DOHH2 (cell line): ENCODE measurements at regions not wholly inside any gene's neighbourhood (a gene's known extent, or its start where the extent isn't known, plus 50 kb on each side); places are given as distances from the start of the nearest gene placed in this dataset.

ENCODE experiments used
- H3F3A ChIP-seq: fragments of 200-600 bp; sonication (generic), shearing (Covaris generic); 2 replicates; pipeline ENCODE4 v1.6.0; 2016; ENCODE audit warnings: antibody characterized with exemption, mild to moderate bottlenecking; ENCODE audit not compliant: control insufficient read depth, insufficient read depth
- H3K27ac ChIP-seq: fragments of 200-600 bp; sonication (generic); 2 replicates; pipeline ENCODE4 v1.5.1; 2014; ENCODE audit warnings: low read depth, mild to moderate bottlenecking, low read length, moderate library complexity
- H3K27me3 ChIP-seq: fragments of 200-600 bp; sonication (generic); 2 replicates; pipeline ENCODE4 v1.6.1; 2014; ENCODE audit warnings: mild to moderate bottlenecking, low read length, mixed read lengths; ENCODE audit not compliant: control insufficient read depth
- H3K36me3 ChIP-seq: fragments of 200-600 bp; sonication (generic); 2 replicates; pipeline ENCODE4 v1.6.1; 2014; ENCODE audit warnings: mild to moderate bottlenecking, low read length, moderate library complexity, mixed read lengths; ENCODE audit not compliant: control insufficient read depth
- H3K4me1 ChIP-seq: fragments of 200-600 bp; sonication (generic); 2 replicates; pipeline ENCODE4 v1.6.1; 2014; ENCODE audit warnings: mild to moderate bottlenecking, low read length, mixed read lengths; ENCODE audit not compliant: control insufficient read depth
- H3K4me2 ChIP-seq: fragments of 200-600 bp; sonication (generic); 2 replicates; pipeline ENCODE4 v1.6.0; 2014; ENCODE audit warnings: mild to moderate bottlenecking, low read length, moderate library complexity
- H3K4me3 ChIP-seq: fragments of 200-600 bp; sonication (generic); 2 replicates; pipeline ENCODE4 v1.5.1; 2014; ENCODE audit warnings: mild to moderate bottlenecking, low read length, mixed read lengths
- H3K79me2 ChIP-seq: fragments of 200-600 bp; sonication (generic); 2 replicates; pipeline ENCODE4 v1.6.1; 2014; ENCODE audit warnings: mild to moderate bottlenecking, low read length, mixed read lengths; ENCODE audit not compliant: control insufficient read depth
- H3K9me2 ChIP-seq: fragments of 200-600 bp; sonication (generic); replicated peaks from 2 replicates; pipeline ENCODE4 v1.6.1; 2014; ENCODE audit warnings: mild to moderate bottlenecking, low read length, mixed read lengths; ENCODE audit not compliant: control insufficient read depth
- H3K9me3 ChIP-seq: fragments of 200-600 bp; sonication (generic); 2 replicates; pipeline ENCODE4 v1.6.1; 2014; ENCODE audit warnings: antibody characterized with exemption, low read length, mixed read lengths; ENCODE audit not compliant: control insufficient read depth, insufficient read depth
- H4K20me1 ChIP-seq: fragments of 200-600 bp; sonication (generic); 2 replicates; pipeline ENCODE4 v1.6.0; 2014; ENCODE audit warnings: low read depth, mild to moderate bottlenecking, antibody characterized with exemption, low read length, moderate library complexity; ENCODE audit not compliant: control insufficient read depth, insufficient read depth
- CTCF ChIP-seq: fragments of 200-600 bp; sonication (generic); IDR thresholded peaks from one replicate; pipeline ENCODE4 v1.5.1; 2014; ENCODE audit warnings: antibody characterized with exemption, mild to moderate bottlenecking, low read depth, low read length; ENCODE audit not compliant: poor library complexity, severe bottlenecking
- EZH2phosphoT487 ChIP-seq: fragments of 200-600 bp; sonication (generic); IDR thresholded peaks from 2 replicates; pipeline ENCODE4 v1.6.1; 2017; ENCODE audit warnings: borderline replicate concordance, mild to moderate bottlenecking, antibody characterized with exemption, low read length, moderate library complexity, mixed read lengths

DNA sequence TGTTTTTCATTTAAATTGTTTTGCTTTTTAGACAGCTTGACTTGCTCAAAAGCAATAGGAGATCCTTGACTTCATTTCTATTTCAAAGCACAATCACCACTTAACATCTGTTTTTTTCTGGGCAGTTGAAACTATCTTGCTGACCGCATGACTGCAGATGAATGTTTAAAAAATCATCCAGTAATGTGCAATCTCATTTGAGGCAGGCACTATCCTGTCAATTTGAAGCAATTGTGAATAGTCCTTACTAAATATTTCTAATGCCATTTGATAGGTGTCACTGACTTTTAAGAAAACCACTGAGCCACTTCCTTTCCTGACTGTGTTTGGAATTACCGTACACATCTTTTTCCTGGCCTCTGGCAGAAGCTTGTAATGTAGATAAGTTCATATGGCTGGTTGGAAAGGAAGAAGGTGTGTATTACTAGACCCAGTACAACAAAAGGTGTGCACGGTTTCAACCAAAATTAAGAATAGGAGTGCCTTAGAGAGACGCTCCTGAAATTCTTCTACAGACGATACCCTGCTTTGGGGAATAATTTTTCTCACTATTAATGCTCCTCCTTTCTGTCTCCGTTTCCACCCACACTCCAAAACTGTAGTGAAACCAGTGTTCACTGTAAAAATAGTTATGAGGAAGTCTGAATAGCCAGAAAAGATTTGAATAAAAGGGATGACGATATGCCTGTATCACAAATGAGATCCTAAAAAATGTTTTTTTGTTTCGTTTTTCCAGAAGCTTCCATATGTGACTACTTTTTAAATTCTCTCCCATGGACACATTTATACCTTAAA, 136.7 kb upstream of the MOCS2 start:
- Histone ChIP-seq H3K79me2 (no peaks in the 10 kb centered on the region), H3K36me3 (no peaks in the 10 kb centered on the region), H3K4me2 (no peak overlapping the region), H4K20me1 (no peaks in the 10 kb centered on the region), H3K27me3 (peaks cover 4% of the 10 kb centered on the region; the same call in 1 of the 2 replicates), H3K9me3 (no peaks in the 10 kb centered on the region), H3K4me3 (no peak overlapping the region), H3K9me2 (no peaks in the 10 kb centered on the region), H3K4me1 (no peaks in the 10 kb centered on the region), H3K27ac (no peak overlapping the region), H3F3A (no peaks in the 10 kb centered on the region)
- TF ChIP-seq EZH2phosphoT487 (no peak), CTCF (no peak)

GRCh38 chr5:53249529-53250200, 140.1 kb upstream of the MOCS2 start:
- no peak for TF ChIP-seq EZH2phosphoT487
- no peak for TF ChIP-seq CTCF
- Histone ChIP-seq H3K4me2 (no peak overlapping the region), H3K4me3 (no peak overlapping the region), H3K9me2 (no peaks in the 10 kb centered on the region), H3K9me3 (no peaks in the 10 kb centered on the region), H3K79me2 (no peaks in the 10 kb centered on the region), H3K36me3 (no peaks in the 10 kb centered on the region), H3K27ac (no peak overlapping the region), H4K20me1 (no peaks in the 10 kb centered on the region), H3K4me1 (no peaks in the 10 kb centered on the region), H3K27me3 (peaks cover 4% of the 10 kb centered on the region; the same call in 1 of the 2 replicates), H3F3A (no peaks in the 10 kb centered on the region)

DNA sequence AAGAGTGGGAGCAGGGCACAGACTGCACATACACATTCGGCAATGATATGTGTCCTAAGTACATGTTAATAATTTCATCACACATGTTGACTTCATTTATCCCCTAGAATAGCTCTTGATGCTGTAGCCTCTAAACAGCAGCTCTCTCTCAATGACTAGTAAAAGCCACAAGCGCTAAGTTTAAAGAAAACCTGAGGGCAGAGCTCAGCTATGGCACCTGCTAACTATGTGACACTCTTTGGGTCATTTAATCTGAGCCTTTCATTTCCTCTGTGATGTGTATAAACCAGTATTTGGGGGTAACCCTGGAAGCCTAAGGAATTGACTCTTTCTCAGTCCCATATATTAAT, 140.6 kb upstream of the MOCS2 start:
- H3K4me2 ChIP-seq, result no peak overlapping the region

More for the DNA sequence above, 140.6 kb upstream of the MOCS2 start:
- Histone ChIP-seq H3K4me1 (no peaks in the 10 kb centered on the region), H3K27me3 (peaks cover 4% of the 10 kb centered on the region; the same call in 1 of the 2 replicates), H3K9me2 (no peaks in the 10 kb centered on the region), H3F3A (no peaks in the 10 kb centered on the region), H3K4me3 (no peak overlapping the region), H3K9me3 (no peaks in the 10 kb centered on the region), H3K27ac (no peak overlapping the region), H4K20me1 (no peaks in the 10 kb centered on the region), H3K79me2 (no peaks in the 10 kb centered on the region), H3K36me3 (no peaks in the 10 kb centered on the region)
- TF ChIP-seq EZH2phosphoT487, result no peak
- no peak for TF ChIP-seq CTCF
